Breast epithelium (tissue), 3 donors: ENCODE measurements at regions not wholly inside any gene's neighbourhood (a gene's known extent, or its start where the extent isn't known, plus 50 kb on each side); places are given as distances from the start of the nearest gene placed in this dataset.

Experiments
- CTCF ChIP-seq, 3 donors: fragments of 450-650 bp; IDR thresholded peaks; one replicate each; pipeline ENCODE4 v1.5.1; 2016 to 2017; ENCODE audit warnings: antibody characterized with exemption in 3 of 3, mild to moderate bottlenecking in 3 of 3, moderate library complexity in 3 of 3
- POLR2A ChIP-seq: fragments of 450-650 bp; IDR thresholded peaks from one replicate; pipeline ENCODE4 v1.6.1; 2016; ENCODE audit warnings: antibody characterized with exemption, mild to moderate bottlenecking, moderate library complexity
- POLR2AphosphoS5 ChIP-seq, 3 donors: sonication (generic); formaldehyde crosslinking; IDR thresholded peaks; one replicate each; pipeline ENCODE4 v1.6.1; 2017; ENCODE audit warnings: antibody characterized with exemption in 3 of 3

- TF ChIP-seq POLR2A (no peak), CTCF (IDR thresholded peaks at IDR 0.05) (no peak), POLR2AphosphoS5 (IDR thresholded peaks at IDR 0.05) (no peak)
These were observed 805.4 kb upstream of the SORCS1 start for GRCh38 chr10:107969936-107970335.
